ENCODE measurements at regions not wholly inside any gene's neighbourhood (a gene's known extent, or its start where the extent isn't known, plus 50 kb on each side); places are given as distances from the start of the nearest gene placed in this dataset.
"Not testable (repeated sequence)": the region's sequence is repeated elsewhere in the genome, so short reads cannot be mapped to it uniquely, and the experiment has no call there.

- DNase-seq, result not testable (repeated sequence)
These were observed 75.1 kb downstream of the KBTBD2 start for GRCh38 chr7:32816409-32816948.

GRCh38 chr7:32814779-32815178 is 76.8 kb downstream of the KBTBD2 start:
- DNase-seq, result not testable (repeated sequence)

GRCh38 chr7:32809871-32810270 is 81.7 kb downstream of the KBTBD2 start:
- no peak for DNase-seq

- DNase-seq, result no peak
These were observed 82.2 kb downstream of the KBTBD2 start for GRCh38 chr7:32809347-32809746.

- no peak for DNase-seq
These were observed 88.0 kb downstream of the KBTBD2 start for GRCh38 chr7:32803406-32804141.

- no peak for DNase-seq
These were observed 89.2 kb downstream of the KBTBD2 start for GRCh38 chr7:32802305-32802910.

- DNase-seq, result not testable (repeated sequence)
These were observed 98.5 kb downstream of the KBTBD2 start for GRCh38 chr7:32793053-32793452.

- not testable (repeated sequence) for DNase-seq
These were observed 100.7 kb downstream of the KBTBD2 start for GRCh38 chr7:32790766-32791430.

GRCh38 chr7:32789266-32789665 is 102.3 kb downstream of the KBTBD2 start:
- DNase-seq, result not testable (repeated sequence)

GRCh38 chr7:32788174-32788573 is 103.4 kb downstream of the KBTBD2 start:
- DNase-seq, result not testable (repeated sequence)

GRCh38 chr7:32785365-32785944 is 106.1 kb downstream of the KBTBD2 start:
- DNase-seq, result peak; percentile 78

GRCh38 chr7:32779895-32780294 is 111.7 kb downstream of the KBTBD2 start:
- not testable (repeated sequence) for DNase-seq

- DNase-seq, result no peak
These were observed 112.4 kb downstream of the KBTBD2 start for GRCh38 chr7:32779167-32779566.

- not testable (repeated sequence) for DNase-seq
These were observed 114.4 kb downstream of the KBTBD2 start for GRCh38 chr7:32777041-32777666.

- not testable (repeated sequence) for DNase-seq
These were observed 115.2 kb downstream of the KBTBD2 start for GRCh38 chr7:32776318-32776717.

GRCh38 chr7:32775809-32776208 is 115.8 kb downstream of the KBTBD2 start:
- DNase-seq, result not testable (repeated sequence)

GRCh38 chr7:32774541-32774951 is 117.0 kb downstream of the KBTBD2 start:
- DNase-seq, result no peak

GRCh38 chr7:32768866-32769510 is 122.6 kb downstream of the KBTBD2 start:
- not testable (repeated sequence) for DNase-seq

GRCh38 chr7:32768338-32768737 is 123.2 kb downstream of the KBTBD2 start:
- DNase-seq, result not testable (repeated sequence)

GRCh38 chr7:32765649-32766251 is 125.8 kb downstream of the KBTBD2 start:
- peak; percentile 9 for DNase-seq

GRCh38 chr7:32765185-32765584 is 126.4 kb downstream of the KBTBD2 start:
- no peak for DNase-seq

- DNase-seq, result no peak
These were observed 128.7 kb downstream of the KBTBD2 start for GRCh38 chr7:32762925-32763293.

Measured in NCI-H345 (cell line).